Fibroblast of skin of left biceps (primary cell): ENCODE measurements at regions not wholly inside any gene's neighbourhood (a gene's known extent, or its start where the extent isn't known, plus 50 kb on each side); places are given as distances from the start of the nearest gene placed in this dataset.
A peak's percentile ranks its signal among the peaks of the same experiment; 100 is the strongest.

Experiments
- DNase-seq, 2 experiments: peaks; one replicate each; pipeline ENCODE4 v3.0.0-alpha.2; 2013; ENCODE audit warnings: low read depth in 2 of 2

GRCh38 chr3:44020143-44020542, 221.5 kb upstream of the TOPAZ1 start:
- no peak for DNase-seq

DNA sequence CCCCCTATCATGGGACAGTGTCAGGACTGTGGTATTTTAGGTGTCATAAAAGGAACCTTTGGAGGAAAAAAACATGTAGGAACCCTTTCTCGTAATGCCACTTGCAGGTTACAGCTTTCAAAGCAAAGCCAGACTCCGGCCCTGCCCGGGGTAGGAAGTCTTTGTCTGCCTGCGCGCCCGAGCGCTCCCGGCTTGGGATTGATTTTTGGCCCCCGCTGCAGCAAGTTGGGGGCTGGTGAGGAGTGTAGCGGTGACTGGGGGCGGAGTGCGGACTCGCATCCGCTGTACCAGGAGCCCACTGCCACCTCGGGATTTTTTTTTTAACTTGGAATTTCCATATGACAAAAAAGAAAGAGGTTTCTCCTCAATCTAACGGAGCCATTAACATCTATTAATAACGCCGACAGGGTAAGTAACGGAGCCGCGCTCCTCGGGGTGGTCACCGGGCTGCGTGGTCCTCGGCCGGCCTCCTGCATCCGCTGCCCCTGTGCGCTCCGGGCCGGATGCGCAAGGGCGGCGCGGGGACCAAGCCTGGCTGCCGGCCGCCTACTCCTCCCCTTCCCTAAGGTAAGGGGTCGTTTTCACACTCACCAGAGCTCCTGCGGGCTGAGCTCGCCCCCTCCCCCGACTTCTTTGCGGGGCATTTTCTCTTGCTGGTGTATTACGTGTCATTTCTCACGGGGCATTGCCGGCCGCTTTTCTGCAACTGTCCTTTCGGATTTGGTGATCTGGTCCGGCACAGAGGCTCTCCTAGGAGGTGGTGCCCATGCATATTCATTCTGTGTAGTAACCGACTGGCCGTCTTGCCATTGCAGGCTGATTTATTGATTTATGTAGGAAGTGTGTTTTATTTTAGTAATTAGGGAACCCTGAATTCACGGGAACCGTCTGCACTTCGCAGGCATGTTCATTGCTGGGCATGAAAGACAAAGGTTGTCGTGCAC, 219.8 kb upstream of the TOPAZ1 start:
- no peak for DNase-seq

GRCh38 chr3:44023961-44024593, 217.6 kb upstream of the TOPAZ1 start:
- no peak for DNase-seq

DNA sequence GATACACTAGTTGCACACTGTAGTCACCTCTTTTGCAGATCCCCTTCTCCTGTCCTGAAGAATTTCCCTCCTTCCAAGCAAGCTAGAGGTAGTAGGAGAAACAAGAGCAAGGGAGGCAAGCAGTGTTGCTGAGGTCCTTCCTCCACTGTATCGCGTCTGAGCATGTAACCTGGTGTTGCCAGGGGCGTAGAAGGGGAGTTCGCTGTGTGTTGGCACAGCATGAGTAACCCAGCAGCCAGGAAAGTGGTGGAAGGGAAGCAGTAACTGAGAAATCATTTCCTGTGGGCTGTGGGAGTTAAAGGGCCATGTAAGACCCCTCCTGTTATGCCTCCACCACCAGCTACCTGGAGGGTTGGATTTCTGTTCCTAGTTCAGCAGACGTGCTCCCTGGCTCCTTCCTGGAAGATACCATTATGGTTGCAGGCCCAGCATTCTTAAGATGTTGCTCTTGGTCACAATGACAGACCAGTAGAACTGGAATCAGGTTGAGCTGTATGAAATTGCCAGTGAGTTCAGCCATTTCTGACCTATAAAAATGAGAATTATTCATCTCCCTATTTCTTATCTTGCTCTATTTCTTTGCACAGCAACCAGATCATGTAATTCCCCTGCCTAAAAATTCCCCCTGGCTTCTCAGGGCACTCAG, 215.3 kb upstream of the TOPAZ1 start:
- DNase-seq, result no peak

DNA sequence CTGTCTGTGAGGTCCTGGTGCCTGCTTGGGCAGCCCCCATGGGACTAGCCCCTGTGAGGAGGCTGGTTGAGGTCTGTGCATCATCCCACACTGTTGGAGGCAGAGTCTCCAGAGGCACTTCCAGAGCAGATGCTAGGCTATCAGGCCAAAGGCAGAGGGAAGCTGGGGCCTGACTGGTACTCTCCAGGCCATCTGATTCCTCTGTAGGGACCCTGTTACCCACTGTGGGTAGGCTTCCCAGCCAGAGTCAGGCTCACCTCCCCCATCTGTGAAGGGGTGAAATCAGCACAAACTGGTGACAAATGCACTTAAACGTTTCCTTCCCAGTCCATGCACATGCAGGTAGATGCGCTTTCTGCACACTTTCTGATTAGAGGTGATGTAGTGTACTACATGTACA, 212.6 kb upstream of the TOPAZ1 start:
- no peak for DNase-seq

GRCh38 chr3:44030285-44030684, 211.4 kb upstream of the TOPAZ1 start:
- no peak for DNase-seq

DNA sequence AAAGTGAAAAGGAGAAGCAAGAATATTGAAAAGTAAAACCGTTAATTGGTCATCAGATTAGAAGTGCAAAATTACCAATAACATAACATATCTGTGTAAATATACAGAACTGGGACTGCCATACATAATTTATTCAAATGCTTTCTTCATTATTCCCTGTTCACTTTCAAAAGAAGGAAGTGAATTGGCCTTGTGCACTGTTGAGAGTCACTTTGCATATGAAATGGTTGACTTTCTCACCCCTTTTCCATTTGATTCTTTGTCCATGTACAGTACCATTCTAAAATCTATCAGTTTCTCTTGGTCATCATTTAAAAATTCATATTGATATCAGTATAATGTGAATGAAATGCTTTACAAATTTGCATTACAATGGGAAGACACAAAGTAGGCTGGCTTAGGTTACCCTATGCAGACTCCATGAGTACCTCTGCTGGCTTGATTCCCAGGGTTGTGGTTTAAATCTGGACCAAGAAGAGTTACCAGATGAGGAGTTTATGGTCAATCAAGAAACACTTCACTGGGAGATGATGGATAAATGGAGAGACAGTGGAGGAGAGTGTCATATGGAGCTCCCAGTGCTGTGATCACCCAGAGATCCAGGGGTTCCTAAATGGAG, 210.9 kb upstream of the TOPAZ1 start:
- DNase-seq, result peak in 1 of 2 experiments; percentile 1

DNA sequence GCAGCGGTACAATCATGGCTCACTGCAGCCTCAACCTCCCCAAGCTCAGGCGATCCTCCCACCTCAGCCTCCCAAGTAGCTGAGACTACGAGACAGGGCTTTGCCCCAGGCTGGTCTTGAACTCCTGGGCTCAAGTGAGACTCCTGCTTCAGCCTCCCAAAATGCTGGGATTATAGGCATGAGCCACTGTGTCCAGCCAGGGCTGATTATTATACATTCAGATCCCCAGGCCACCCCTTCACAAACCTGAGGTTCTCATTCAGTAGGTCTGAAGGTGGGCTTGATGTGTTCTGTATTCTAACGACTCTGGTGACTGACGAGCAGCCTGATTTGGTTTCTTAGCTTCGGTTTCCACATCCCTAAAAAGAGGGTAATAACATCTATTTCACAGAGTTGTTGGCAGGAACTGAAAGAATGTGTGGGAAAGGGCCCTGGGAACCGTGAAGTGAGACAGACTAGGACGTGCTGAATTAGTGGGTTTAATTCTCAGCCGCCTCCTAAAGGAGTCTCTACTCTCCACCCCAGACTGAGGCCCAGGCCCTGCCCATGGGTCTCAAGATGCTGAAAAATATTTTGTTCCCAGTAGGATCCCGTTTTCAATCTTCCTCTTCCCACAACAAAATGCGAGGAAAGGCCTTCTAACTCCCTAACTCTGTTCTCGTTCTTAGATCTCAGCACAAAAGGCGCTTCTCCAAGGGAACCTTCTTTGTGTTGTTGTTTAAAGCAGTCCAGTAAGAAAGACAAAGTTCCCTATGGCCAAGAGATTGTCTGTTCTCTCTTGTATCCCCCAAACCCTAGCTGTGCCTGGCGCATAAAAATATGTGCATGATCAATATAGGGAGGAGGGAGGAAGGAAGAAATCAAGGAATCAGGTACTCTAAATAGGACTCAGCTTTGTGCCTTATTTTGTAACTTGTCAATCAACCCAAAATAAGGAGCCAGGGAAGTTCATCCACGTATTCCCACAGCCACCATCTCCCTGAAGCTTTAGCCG, 210.0 kb upstream of the TOPAZ1 start:
- no peak for DNase-seq

GRCh38 chr3:44032487-44032886, 209.2 kb upstream of the TOPAZ1 start:
- no peak for DNase-seq

DNA sequence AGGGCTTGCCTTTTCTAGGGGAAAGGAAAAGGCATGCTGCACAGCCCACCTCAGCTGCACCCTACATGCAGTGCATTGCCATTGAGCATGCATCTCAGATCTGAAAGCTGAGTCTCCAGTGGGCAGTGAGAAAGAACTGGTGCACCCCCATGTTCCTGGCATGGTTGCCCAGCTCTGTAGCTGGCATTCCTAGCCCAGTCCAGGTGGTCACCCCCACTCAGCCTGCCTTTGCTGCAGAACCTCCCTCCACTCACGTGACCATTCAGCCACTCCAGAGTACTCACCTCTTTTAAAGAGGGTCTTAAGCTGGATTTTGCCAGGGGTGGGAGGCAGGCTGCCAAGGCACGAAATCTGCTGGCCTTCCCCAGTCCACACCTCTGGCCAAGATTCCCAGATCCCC, 208.6 kb upstream of the TOPAZ1 start:
- no peak for DNase-seq

DNA sequence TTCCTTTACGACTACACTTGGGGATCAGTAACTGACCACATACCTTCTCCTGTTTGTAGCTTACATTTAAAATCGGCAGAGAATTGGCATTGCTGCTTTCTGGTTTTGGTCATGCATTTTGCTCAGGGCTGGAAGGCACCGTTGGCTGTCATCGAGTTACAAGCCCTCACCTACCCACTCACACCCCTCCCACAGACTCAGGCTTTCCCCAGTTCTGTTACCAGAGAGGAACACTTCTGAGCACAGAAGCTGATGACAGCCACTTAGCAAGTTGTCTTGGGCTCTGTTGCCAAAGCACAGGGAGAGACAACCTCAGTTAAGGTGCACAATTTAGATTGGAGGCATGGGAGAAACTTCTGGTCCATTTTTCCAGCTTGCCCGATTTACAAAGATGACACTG, 204.8 kb upstream of the TOPAZ1 start:
- DNase-seq, result no peak

- no peak for DNase-seq
Measured at GRCh38 chr3:44039006-44039405, 202.7 kb upstream of the TOPAZ1 start.

GRCh38 chr3:44041726-44042125, 200.0 kb upstream of the TOPAZ1 start:
- DNase-seq, result no peak

DNA sequence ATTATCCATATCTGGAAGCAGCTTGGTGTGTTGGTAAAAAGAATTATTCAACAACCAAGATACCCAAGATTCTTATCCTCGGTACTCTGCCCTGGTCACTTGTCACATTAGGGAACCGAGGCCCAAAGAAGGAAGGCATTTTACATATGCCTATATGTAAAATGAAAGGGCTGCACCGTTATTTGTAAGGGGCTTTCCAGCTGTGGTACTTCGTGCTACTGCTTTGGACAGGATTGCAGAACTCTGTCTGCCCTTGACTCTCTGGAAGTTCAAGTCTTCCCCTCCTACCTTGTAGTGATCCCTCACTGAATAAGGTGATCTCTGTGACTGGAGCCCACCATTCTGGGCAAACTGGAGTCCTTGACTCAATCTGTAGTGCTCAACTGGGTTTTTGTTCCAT, 198.9 kb upstream of the TOPAZ1 start:
- DNase-seq, result no peak

GRCh38 chr3:44045476-44046275, 196.0 kb upstream of the TOPAZ1 start:
- no peak for DNase-seq

GRCh38 chr3:44047796-44048195, 193.9 kb upstream of the TOPAZ1 start:
- DNase-seq, result no peak

GRCh38 chr3:44048196-44048924, 193.3 kb upstream of the TOPAZ1 start:
- no peak for DNase-seq

- no peak for DNase-seq
Measured at GRCh38 chr3:44048949-44049348, 192.7 kb upstream of the TOPAZ1 start.

GRCh38 chr3:44050101-44050500, 191.6 kb upstream of the TOPAZ1 start:
- no peak for DNase-seq

DNA sequence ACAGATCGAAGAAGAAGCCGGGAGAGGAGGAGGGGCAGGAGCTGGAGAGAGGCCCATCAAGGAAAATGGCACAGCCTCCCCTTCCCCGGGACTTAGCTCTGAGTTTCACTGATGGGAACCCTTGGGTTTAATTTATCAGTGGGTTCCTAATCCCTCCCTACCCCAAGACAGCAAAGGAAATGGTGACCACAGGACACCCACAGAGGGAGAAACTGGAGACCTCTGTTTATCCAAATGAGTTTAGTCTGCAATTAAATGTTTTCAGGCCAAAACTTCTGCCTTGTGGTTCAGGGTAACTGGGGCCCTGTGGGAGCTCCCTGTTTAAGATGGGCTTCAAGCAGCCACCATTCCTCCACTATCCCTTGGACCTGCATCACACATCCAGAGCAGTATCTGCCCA, 190.8 kb upstream of the TOPAZ1 start:
- DNase-seq, result no peak
